ENCODE measurements at regions not wholly inside any gene's neighbourhood (a gene's known extent, or its start where the extent isn't known, plus 50 kb on each side); places are given as distances from the start of the nearest gene placed in this dataset.

GRCh38 chr14:76690502-76691105 lies 70.7 kb upstream of the VASH1 start:
- TF ChIP-seq ZC3H10 (CRISPR knock-in tag; IDR thresholded peaks at IDR 0.05) (no peak), PATZ1 (CRISPR knock-in tag; IDR thresholded peaks at IDR 0.05; ENCODE audit: borderline replicate concordance) (no peak), PPARA (CRISPR knock-in tag; IDR thresholded peaks at IDR 0.05; ENCODE audit: borderline replicate concordance) (no peak), SNAI2 (CRISPR knock-in tag; IDR thresholded peaks at IDR 0.05) (no peak), CSRNP3 (CRISPR knock-in tag; IDR thresholded peaks at IDR 0.05) (no peak), ZNF565 (CRISPR knock-in tag; conservative IDR thresholded peaks at IDR 0.05; ENCODE audit: low read depth) (no peak), POU6F1 (CRISPR knock-in tag; IDR thresholded peaks at IDR 0.05; ENCODE audit: borderline replicate concordance, low read depth) (no peak), RARB (CRISPR knock-in tag; IDR thresholded peaks at IDR 0.05) (no peak), ZFP30 (CRISPR knock-in tag; IDR thresholded peaks at IDR 0.05) (no peak), ARNTL (CRISPR knock-in tag; IDR thresholded peaks at IDR 0.05; ENCODE audit: borderline replicate concordance, low read depth) (no peak), OSR1 (CRISPR knock-in tag; IDR thresholded peaks at IDR 0.05) (no peak), ISL1 (CRISPR knock-in tag; IDR thresholded peaks at IDR 0.05) (no peak), ZNF8 (CRISPR knock-in tag; IDR thresholded peaks at IDR 0.05) (no peak)
- TF ChIP-seq, protein P1, sequence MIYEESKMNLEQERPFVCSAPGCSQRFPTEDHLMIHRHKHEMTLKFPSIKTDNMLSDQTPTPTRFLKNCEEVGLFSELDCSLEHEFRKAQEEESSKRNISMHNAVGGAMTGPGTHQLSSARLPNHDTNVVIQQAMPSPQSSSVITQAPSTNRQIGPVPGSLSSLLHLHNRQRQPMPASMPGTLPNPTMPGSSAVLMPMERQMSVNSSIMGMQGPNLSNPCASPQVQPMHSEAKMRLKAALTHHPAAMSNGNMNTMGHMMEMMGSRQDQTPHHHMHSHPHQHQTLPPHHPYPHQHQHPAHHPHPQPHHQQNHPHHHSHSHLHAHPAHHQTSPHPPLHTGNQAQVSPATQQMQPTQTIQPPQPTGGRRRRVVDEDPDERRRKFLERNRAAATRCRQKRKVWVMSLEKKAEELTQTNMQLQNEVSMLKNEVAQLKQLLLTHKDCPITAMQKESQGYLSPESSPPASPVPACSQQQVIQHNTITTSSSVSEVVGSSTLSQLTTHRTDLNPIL (CRISPR knock-in tag; IDR thresholded peaks at IDR 0.05; ENCODE audit: low read depth): no peak
- no peak for ATAC-seq

DNA sequence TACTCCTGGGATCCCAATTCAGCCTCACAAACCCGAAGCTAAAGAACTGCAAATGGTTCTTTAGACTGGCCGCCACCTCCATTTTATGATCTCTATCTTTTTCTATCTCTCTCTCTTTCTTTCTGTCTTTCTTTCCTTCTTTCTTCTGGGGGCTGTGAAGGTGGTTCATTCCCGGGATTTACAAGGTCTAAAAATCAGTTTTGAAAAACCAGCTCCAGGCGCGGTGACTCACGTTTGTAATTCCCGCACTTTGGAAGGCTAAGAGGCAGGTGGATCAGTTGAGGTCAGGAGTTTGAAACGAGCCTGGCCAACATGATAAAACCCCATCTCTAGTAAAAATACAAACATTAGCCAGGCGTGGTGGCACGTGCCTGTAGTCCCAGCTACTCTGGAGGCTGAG lies 67.2 kb upstream of the VASH1 start:
- no peak for ATAC-seq
- TF ChIP-seq ZNF70 (CRISPR knock-in tag; IDR thresholded peaks at IDR 0.05) (no peak), ZNF8 (CRISPR knock-in tag; IDR thresholded peaks at IDR 0.05) (no peak), SNAI2 (CRISPR knock-in tag; IDR thresholded peaks at IDR 0.05) (no peak), OSR1 (CRISPR knock-in tag; IDR thresholded peaks at IDR 0.05) (no peak), TCF4 (CRISPR knock-in tag; IDR thresholded peaks at IDR 0.05; ENCODE audit: borderline replicate concordance) (no peak), BACH2 (CRISPR knock-in tag; IDR thresholded peaks at IDR 0.05; ENCODE audit: borderline replicate concordance) (no peak), ESRRG (CRISPR knock-in tag; IDR thresholded peaks at IDR 0.05) (no peak), ISL1 (CRISPR knock-in tag; IDR thresholded peaks at IDR 0.05) (no peak)

DNA sequence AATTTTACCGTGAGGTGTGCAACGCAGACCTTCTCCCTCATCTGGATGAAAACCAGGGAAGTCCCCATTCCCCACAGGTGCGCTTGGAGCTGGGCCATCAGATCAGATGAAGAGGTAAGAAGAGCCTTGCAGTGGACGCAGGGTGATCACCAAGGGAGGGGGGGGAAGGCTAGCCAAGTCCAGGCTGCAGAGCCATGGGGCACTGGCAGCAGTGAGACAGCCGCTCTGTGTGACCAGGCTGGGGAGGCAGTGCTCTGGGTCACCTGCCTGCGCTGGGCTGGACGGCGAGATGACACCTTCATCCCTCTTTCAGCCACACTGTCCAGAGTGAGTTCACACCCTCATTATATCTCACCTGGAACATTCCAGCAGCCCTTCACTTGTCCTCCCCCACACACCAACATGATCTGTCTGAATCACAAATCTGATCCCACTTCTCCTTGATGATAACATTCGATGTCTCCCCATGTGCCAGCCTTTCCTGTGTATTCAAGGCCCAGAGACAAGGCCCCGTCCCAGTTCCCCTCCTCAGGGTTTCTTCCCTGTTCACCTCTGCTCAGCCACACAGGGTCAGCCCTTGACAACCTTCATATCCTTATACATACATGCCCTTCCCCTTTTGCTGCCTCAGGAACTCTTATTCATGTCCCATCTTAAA lies 65.9 kb upstream of the VASH1 start:
- ATAC-seq: no peak
- TF ChIP-seq ZNF8 (CRISPR knock-in tag; IDR thresholded peaks at IDR 0.05): no peak
- no peak for TF ChIP-seq ZFP3 (CRISPR knock-in tag; IDR thresholded peaks at IDR 0.05)
- TF ChIP-seq, protein P2, sequence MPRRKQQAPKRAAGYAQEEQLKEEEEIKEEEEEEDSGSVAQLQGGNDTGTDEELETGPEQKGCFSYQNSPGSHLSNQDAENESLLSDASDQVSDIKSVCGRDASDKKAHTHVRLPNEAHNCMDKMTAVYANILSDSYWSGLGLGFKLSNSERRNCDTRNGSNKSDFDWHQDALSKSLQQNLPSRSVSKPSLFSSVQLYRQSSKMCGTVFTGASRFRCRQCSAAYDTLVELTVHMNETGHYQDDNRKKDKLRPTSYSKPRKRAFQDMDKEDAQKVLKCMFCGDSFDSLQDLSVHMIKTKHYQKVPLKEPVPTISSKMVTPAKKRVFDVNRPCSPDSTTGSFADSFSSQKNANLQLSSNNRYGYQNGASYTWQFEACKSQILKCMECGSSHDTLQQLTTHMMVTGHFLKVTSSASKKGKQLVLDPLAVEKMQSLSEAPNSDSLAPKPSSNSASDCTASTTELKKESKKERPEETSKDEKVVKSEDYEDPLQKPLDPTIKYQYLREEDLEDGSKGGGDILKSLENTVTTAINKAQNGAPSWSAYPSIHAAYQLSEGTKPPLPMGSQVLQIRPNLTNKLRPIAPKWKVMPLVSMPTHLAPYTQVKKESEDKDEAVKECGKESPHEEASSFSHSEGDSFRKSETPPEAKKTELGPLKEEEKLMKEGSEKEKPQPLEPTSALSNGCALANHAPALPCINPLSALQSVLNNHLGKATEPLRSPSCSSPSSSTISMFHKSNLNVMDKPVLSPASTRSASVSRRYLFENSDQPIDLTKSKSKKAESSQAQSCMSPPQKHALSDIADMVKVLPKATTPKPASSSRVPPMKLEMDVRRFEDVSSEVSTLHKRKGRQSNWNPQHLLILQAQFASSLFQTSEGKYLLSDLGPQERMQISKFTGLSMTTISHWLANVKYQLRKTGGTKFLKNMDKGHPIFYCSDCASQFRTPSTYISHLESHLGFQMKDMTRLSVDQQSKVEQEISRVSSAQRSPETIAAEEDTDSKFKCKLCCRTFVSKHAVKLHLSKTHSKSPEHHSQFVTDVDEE (CRISPR knock-in tag; IDR thresholded peaks at IDR 0.05): no peak
- no peak for TF ChIP-seq ZNF70 (CRISPR knock-in tag; IDR thresholded peaks at IDR 0.05)
- TF ChIP-seq ESRRG (CRISPR knock-in tag; IDR thresholded peaks at IDR 0.05): no peak
- no peak for TF ChIP-seq ISL1 (CRISPR knock-in tag; IDR thresholded peaks at IDR 0.05)
- TF ChIP-seq BACH2 (CRISPR knock-in tag; IDR thresholded peaks at IDR 0.05; ENCODE audit: borderline replicate concordance): no peak
- no peak for TF ChIP-seq RARB (CRISPR knock-in tag; IDR thresholded peaks at IDR 0.05)
- TF ChIP-seq CSRNP3 (CRISPR knock-in tag; IDR thresholded peaks at IDR 0.05): no peak
- no peak for TF ChIP-seq POU6F1 (CRISPR knock-in tag; IDR thresholded peaks at IDR 0.05; ENCODE audit: borderline replicate concordance, low read depth)
- no peak for TF ChIP-seq ZNF565 (CRISPR knock-in tag; conservative IDR thresholded peaks at IDR 0.05; ENCODE audit: low read depth)
- TF ChIP-seq TCF4 (CRISPR knock-in tag; IDR thresholded peaks at IDR 0.05; ENCODE audit: borderline replicate concordance): no peak
- no peak for TF ChIP-seq OSR1 (CRISPR knock-in tag; IDR thresholded peaks at IDR 0.05)
- no peak for TF ChIP-seq ZFP30 (CRISPR knock-in tag; IDR thresholded peaks at IDR 0.05)
- TF ChIP-seq, protein P1 (CRISPR knock-in tag; IDR thresholded peaks at IDR 0.05; ENCODE audit: low read depth): no peak
- no peak for TF ChIP-seq ZC3H10 (CRISPR knock-in tag; IDR thresholded peaks at IDR 0.05)
